CD14-positive monocyte (primary cell): ENCODE measurements at regions not wholly inside any gene's neighbourhood (a gene's known extent, or its start where the extent isn't known, plus 50 kb on each side); places are given as distances from the start of the nearest gene placed in this dataset.
A peak's percentile ranks its signal among the peaks of the same experiment; 100 is the strongest.

Source experiments
- DNase-seq, 3 donors: peaks; one replicate each; pipeline ENCODE4 v3.0.0-alpha.2; 2011 to 2022
- H2AFZ ChIP-seq: 2 replicates; pipeline ENCODE4 v1.6.0; 2012; ENCODE audit warnings: mild to moderate bottlenecking, low read depth, low read length, inconsistent platforms; ENCODE audit not compliant: insufficient read depth, poor library complexity, severe bottlenecking
- H3K27ac ChIP-seq, 2 donors: 1 replicate in 1 of 2; 2 replicates in 1 of 2; pipeline ENCODE4 v1.5.1; 2012 to 2013; ENCODE audit warnings: low read length in 2 of 2, control low read depth in 1 of 2, inconsistent platforms in 1 of 2, low read depth in 1 of 2, mild to moderate bottlenecking in 1 of 2
- H3K27me3 ChIP-seq, 2 donors: one replicate each; pipeline versions ENCODE4 v1.6.0 to v1.6.1; 2011 to 2013; ENCODE audit warnings: low read length in 2 of 2; ENCODE audit not compliant: control insufficient read depth in 2 of 2, insufficient read depth in 2 of 2
- H3K36me3 ChIP-seq, 2 donors: replicated peaks in 1 of 2; 1 replicate in 1 of 2; 2 replicates in 1 of 2; pipeline versions ENCODE4 v1.5.1 to v1.6.1; 2012 to 2013; ENCODE audit warnings: low read length in 2 of 2, control low read depth in 1 of 2, inconsistent platforms in 1 of 2, mild to moderate bottlenecking in 1 of 2; ENCODE audit not compliant: insufficient read depth in 2 of 2, control insufficient read depth in 1 of 2
- H3K4me1 ChIP-seq, 2 donors: 1 replicate in 1 of 2; 2 replicates in 1 of 2; pipeline versions ENCODE4 v1.5.1 to v1.6.1; 2012 to 2013; ENCODE audit warnings: low read length in 2 of 2, control low read depth in 1 of 2, inconsistent platforms in 1 of 2, mild to moderate bottlenecking in 1 of 2, moderate library complexity in 1 of 2; ENCODE audit not compliant: insufficient read depth in 2 of 2, control insufficient read depth in 1 of 2
- H3K4me2 ChIP-seq: replicated peaks from 2 replicates; pipeline ENCODE3; 2012; ENCODE audit warnings: low read length, moderate library complexity, mild to moderate bottlenecking; ENCODE audit not compliant: poor library complexity, severe bottlenecking; ENCODE audit errors: extremely low read depth
- H3K4me3 ChIP-seq, 3 experiments: fragments of 200-600 bp in 1 of 3; sonication (generic) in 1 of 3; replicated peaks in 1 of 3; 1 replicate in 2 of 3; 2 replicates in 1 of 3; pipeline ENCODE4 v1.5.1; 2011 to 2013; ENCODE audit warnings: low read length in 3 of 3, mild to moderate bottlenecking in 3 of 3, control low read depth in 2 of 3, low read depth in 2 of 3, inconsistent platforms in 1 of 3, moderate library complexity in 1 of 3
- H3K79me2 ChIP-seq: 2 replicates; pipeline ENCODE4 v1.6.0; 2012; ENCODE audit warnings: mild to moderate bottlenecking, control low read depth, inconsistent platforms, low read length, moderate library complexity; ENCODE audit not compliant: insufficient read depth
- H3K9ac ChIP-seq: 2 replicates; pipeline ENCODE4 v1.6.0; 2017; ENCODE audit warnings: low read length, mild to moderate bottlenecking; ENCODE audit not compliant: insufficient read depth, poor library complexity, severe bottlenecking
- H3K9me3 ChIP-seq, 2 donors: replicated peaks in 1 of 2; 1 replicate in 1 of 2; 2 replicates in 1 of 2; pipeline versions ENCODE4 v1.5.1 to v1.6.1; 2012 to 2013; ENCODE audit warnings: low read length in 2 of 2, control low read depth in 1 of 2; ENCODE audit not compliant: control insufficient read depth in 1 of 2, insufficient read depth in 1 of 2
- H4K20me1 ChIP-seq: 2 replicates; pipeline ENCODE4 v1.6.0; 2012; ENCODE audit warnings: mild to moderate bottlenecking, low read length, control low read depth, moderate library complexity; ENCODE audit not compliant: insufficient read depth
- H3K27ac Mint-ChIP-seq, 7 donors: one replicate each; pipeline ENCODE4 v1.8.0; 2020; ENCODE audit warnings: mild to moderate bottlenecking in 7 of 7, mixed read lengths in 7 of 7, moderate library complexity in 6 of 7, inconsistent platforms in 2 of 7
- H3K27me3 Mint-ChIP-seq, 3 donors: one replicate each; pipeline ENCODE4 v1.8.0; 2021 to 2022; ENCODE audit warnings: low read depth in 3 of 3, mild to moderate bottlenecking in 3 of 3, mixed read lengths in 3 of 3, moderate library complexity in 3 of 3, inconsistent platforms in 1 of 3
- H3K36me3 Mint-ChIP-seq, 2 donors: one replicate each; pipeline ENCODE4 v1.8.0; 2020; ENCODE audit warnings: mixed read lengths in 2 of 2, inconsistent platforms in 1 of 2, mild to moderate bottlenecking in 1 of 2
- H3K4me1 Mint-ChIP-seq: one replicate; pipeline ENCODE4 v1.8.0; 2020; ENCODE audit warnings: mild to moderate bottlenecking, mixed read lengths
- H3K4me3 Mint-ChIP-seq, 2 donors: one replicate each; pipeline ENCODE4 v1.8.0; 2020; ENCODE audit warnings: mild to moderate bottlenecking in 2 of 2, mixed read lengths in 2 of 2, moderate library complexity in 1 of 2
- H3K9me3 Mint-ChIP-seq, 7 donors: one replicate each; pipeline ENCODE4 v1.8.0; 2020 to 2022; ENCODE audit warnings: mixed read lengths in 7 of 7, mild to moderate bottlenecking in 6 of 7, moderate library complexity in 6 of 7, inconsistent platforms in 2 of 7
- WGBS: methylation state at CpG from one replicate; pipeline ENCODE4 v1.1.5; 2013; ENCODE audit warnings: missing lambda C conversion rate; ENCODE audit not compliant: insufficient coverage; 5-methylcytosine and 5-hydroxymethylcytosine counted together
- intact Hi-C, 2 donors: fragments of 100-400 bp; cut with micrococcal nuclease; formaldehyde crosslinking; loops; one replicate each; pipeline versions ENCODE4 v1.15.0 to v1.15.1; 2023
- TF ChIP-seq, protein P1 (sequence below): fragments of 200-600 bp; IDR thresholded peaks from one replicate; pipeline ENCODE4 v1.8.0; 2022; ENCODE audit warnings: antibody characterized with exemption, mild to moderate bottlenecking

DNA sequence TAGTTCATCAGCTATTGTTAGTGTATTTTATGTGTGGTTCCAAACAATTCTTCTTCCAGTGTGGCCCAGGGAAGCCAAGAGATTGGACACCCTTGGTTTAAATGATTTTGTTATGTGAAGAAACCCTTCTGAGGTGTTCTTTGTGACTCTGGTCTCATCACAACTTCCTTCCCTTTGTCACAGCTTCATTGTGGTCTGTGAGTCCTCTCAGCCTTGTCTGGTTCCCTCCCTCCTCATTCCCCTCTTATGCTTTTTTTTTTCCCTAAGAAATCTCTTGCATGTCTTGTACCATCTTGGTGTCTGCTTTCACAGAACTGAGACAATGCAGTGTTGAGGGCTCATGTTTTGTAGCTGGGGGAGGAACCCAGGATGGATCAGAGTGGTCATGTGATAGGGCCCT, 118.9 kb downstream of the TMEM182 start:
- Mint-ChIP-seq H3K4me3 (no peak overlapping the region), H3K9me3 (peaks cover 5 to 18% (median 15%) of the 10 kb centered on the region in 7 donors), H3K27ac (no peak overlapping the region), H3K4me1 (peaks cover 19% of the 10 kb centered on the region), H3K27me3 (no peaks in the 10 kb centered on the region), H3K36me3 (no peaks in the 10 kb centered on the region)
- TF ChIP-seq, protein P1, sequence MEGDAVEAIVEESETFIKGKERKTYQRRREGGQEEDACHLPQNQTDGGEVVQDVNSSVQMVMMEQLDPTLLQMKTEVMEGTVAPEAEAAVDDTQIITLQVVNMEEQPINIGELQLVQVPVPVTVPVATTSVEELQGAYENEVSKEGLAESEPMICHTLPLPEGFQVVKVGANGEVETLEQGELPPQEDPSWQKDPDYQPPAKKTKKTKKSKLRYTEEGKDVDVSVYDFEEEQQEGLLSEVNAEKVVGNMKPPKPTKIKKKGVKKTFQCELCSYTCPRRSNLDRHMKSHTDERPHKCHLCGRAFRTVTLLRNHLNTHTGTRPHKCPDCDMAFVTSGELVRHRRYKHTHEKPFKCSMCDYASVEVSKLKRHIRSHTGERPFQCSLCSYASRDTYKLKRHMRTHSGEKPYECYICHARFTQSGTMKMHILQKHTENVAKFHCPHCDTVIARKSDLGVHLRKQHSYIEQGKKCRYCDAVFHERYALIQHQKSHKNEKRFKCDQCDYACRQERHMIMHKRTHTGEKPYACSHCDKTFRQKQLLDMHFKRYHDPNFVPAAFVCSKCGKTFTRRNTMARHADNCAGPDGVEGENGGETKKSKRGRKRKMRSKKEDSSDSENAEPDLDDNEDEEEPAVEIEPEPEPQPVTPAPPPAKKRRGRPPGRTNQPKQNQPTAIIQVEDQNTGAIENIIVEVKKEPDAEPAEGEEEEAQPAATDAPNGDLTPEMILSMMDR, result no peak
- Histone ChIP-seq H3K4me1 (peaks cover 0 to 7% of the 10 kb centered on the region in 2 donors), H3K27me3 (no peaks in the 10 kb centered on the region), H3K27ac (no peak overlapping the region), H3K79me2 (no peaks in the 10 kb centered on the region), H3K4me2 (no peak overlapping the region), H3K36me3 (no peaks in the 10 kb centered on the region), H3K9me3 (peaks cover 0 to 3% of the 10 kb centered on the region in 2 donors), H4K20me1 (no peaks in the 10 kb centered on the region), H3K9ac (no peak overlapping the region), H2AFZ (peak overlapping the region; percentile 22), H3K4me3 (no peak overlapping the region)
- intact Hi-C loops, result no loop called here
- no peak for DNase-seq

DNA sequence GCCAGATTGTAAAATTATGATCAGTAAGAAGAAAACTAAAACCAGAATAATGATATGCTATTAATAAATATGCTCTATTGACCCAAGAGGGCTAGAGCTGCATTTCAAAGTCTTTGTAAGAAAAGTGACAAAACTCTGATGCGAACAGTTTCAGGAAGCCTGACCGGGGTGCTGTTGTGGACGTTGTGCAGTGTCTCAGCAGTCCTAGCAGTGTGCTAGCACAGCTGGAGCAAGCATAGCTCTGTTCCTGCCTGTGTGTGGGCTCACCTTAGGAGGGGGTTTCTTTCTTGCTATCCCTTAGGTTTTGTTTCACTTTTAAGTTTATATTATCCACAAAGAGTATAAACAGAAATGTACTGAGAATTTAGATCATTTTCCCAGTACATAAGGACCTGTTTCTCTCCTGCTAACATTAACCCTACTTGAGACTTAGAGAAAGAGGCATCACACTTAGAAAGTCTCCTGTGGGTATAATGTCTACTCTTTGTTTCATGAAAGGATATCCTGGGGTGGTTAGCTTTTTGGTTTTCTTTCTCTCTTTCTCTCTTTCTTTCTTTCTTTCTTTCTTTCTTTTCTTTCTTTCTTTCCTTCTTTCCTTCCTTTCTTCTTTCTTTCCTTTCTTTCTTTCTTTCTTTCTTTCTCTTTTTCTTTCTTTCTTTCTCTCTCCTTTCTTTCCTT, 124.5 kb downstream of the TMEM182 start:
- H3K4me2 ChIP-seq, result no peak overlapping the region
- no peaks in the 10 kb centered on the region for H3K36me3 ChIP-seq
- peaks cover 6 to 7% of the 10 kb centered on the region in 2 donors for H3K4me1 ChIP-seq
- Mint-ChIP-seq H3K27me3 (peaks cover 0 to 2% (median 0%) of the 10 kb centered on the region in 3 donors), H3K4me3 (peak overlapping the region in 1 of 2 donors; percentile 34), H3K27ac (peak overlapping the region in 1 of 7 donors; percentile 30), H3K9me3 (peaks cover 0 to 4% (median 0%) of the 10 kb centered on the region in 7 donors), H3K4me1 (peaks cover 26% of the 10 kb centered on the region), H3K36me3 (no peaks in the 10 kb centered on the region)
- no peaks in the 10 kb centered on the region for H3K27me3 ChIP-seq
- no peaks in the 10 kb centered on the region for H3K79me2 ChIP-seq
- no peaks in the 10 kb centered on the region for H4K20me1 ChIP-seq
- DNase-seq, result no peak
- no peak overlapping the region for H3K4me3 ChIP-seq
- H3K27ac ChIP-seq, result no peak overlapping the region
- no peak overlapping the region for H3K9ac ChIP-seq
- H3K9me3 ChIP-seq, result no peaks in the 10 kb centered on the region
- 60% methylated on average over 2 of the region's 3 CpGs for WGBS
- intact Hi-C loops, result no loop called here
- H2AFZ ChIP-seq, result no peak overlapping the region
- TF ChIP-seq, protein P1, result no peak
